ENCODE measurements at regions not wholly inside any gene's neighbourhood (a gene's known extent, or its start where the extent isn't known, plus 50 kb on each side); places are given as distances from the start of the nearest gene placed in this dataset.

GRCh38 chr5:20212701-20213100 lies 224.7 kb upstream of the CDH18 start:
- TF ChIP-seq CTCF (IDR thresholded peaks at IDR 0.05) (no peak), POLR2A (IDR thresholded peaks at IDR 0.05) (no peak)
